Endothelial cell of umbilical vein (primary cell): ENCODE measurements at regions not wholly inside any gene's neighbourhood (a gene's known extent, or its start where the extent isn't known, plus 50 kb on each side); places are given as distances from the start of the nearest gene placed in this dataset.

Source experiments
- BruUV-seq: library from RNA; stranded (reverse); fragments of 400-500 nt; replicated peaks from 2 replicates; lab custom pipeline; 2021; lab: Mats Ljungman, UMichigan
- CTCF ChIA-PET: fragments of 300-600, 350-600 bp; sonication (Branson Sonifier 250); formaldehyde crosslinking; loops from one replicate; lab custom pipeline; 2021; ENCODE audit warnings: antibody characterized with exemption, inconsistent platforms; lab: Charles Lee
- POLR2A ChIA-PET: fragments of 300-600, 350-600 bp; sonication (Branson Sonifier 250); formaldehyde crosslinking; loops from one replicate; lab custom pipeline; 2021; ENCODE audit warnings: antibody characterized with exemption, inconsistent platforms; lab: Charles Lee
- DNase-seq: peaks from one replicate; pipeline ENCODE4 v3.0.0-alpha.2; 2011; ENCODE audit warnings: low read depth, low spot score
- FAIRE-seq: peaks from 2 replicates; lab custom pipeline; 2011; peaks lifted over from hg19 to GRCh38; lab: Jason Lieb, UNC
- H2AFZ ChIP-seq: 2 replicates; pipeline ENCODE4 v1.6.0; 2012; ENCODE audit warnings: low read depth, low read length, control low read depth, inconsistent platforms
- H3K27ac ChIP-seq: 2 replicates; pipeline ENCODE4 v1.5.1; 2011; ENCODE audit warnings: low read depth, mild to moderate bottlenecking, control low read depth, low read length, moderate library complexity; ENCODE audit not compliant: insufficient read depth
- H3K27me3 ChIP-seq, 2 experiments: 2 replicates each; pipeline versions ENCODE4 v1.6.0 to v1.6.1; 2011; ENCODE audit warnings: low read length in 2 of 2, mixed read lengths in 1 of 2; ENCODE audit not compliant: control insufficient read depth in 2 of 2, insufficient read depth in 2 of 2
- H3K36me3 ChIP-seq, 2 experiments: 2 replicates in 1 of 2; 3 replicates in 1 of 2; pipeline ENCODE4 v1.5.1; 2011; ENCODE audit warnings: low read length in 2 of 2, mild to moderate bottlenecking in 1 of 2, moderate library complexity in 1 of 2; ENCODE audit not compliant: control insufficient read depth in 2 of 2, insufficient read depth in 2 of 2; ENCODE audit errors: extremely low read depth in 1 of 2
- H3K4me1 ChIP-seq: 3 replicates; pipeline ENCODE4 v1.5.1; 2011; ENCODE audit warnings: mild to moderate bottlenecking, low read length; ENCODE audit not compliant: control insufficient read depth, insufficient read depth; ENCODE audit errors: extremely low read depth
- H3K4me2 ChIP-seq: 2 replicates; pipeline ENCODE4 v1.6.1; 2011; ENCODE audit warnings: low read length, control low read depth, mixed read lengths; ENCODE audit not compliant: insufficient read depth
- H3K4me3 ChIP-seq, 3 experiments: fragments of 200-600 bp in 1 of 3; sonication (generic), shearing (Covaris generic) in 1 of 3; replicated peaks in 1 of 3; 2 replicates each; pipeline ENCODE4 v1.5.1; 2011 to 2016; ENCODE audit warnings: control low read depth in 3 of 3, low read length in 3 of 3, mild to moderate bottlenecking in 2 of 3, inconsistent platforms in 1 of 3, low read depth in 1 of 3, moderate library complexity in 1 of 3; ENCODE audit not compliant: insufficient read depth in 1 of 3
- H3K79me2 ChIP-seq: 2 replicates; pipeline ENCODE4 v1.6.0; 2012; ENCODE audit warnings: low read length, inconsistent platforms; ENCODE audit not compliant: control insufficient read depth, insufficient read depth
- H3K9ac ChIP-seq: replicated peaks from 2 replicates; pipeline ENCODE3; 2011; ENCODE audit warnings: low read length, control low read depth; ENCODE audit not compliant: insufficient read depth; ENCODE audit errors: extremely low read depth
- H3K9me1 ChIP-seq: replicated peaks from 3 replicates; pipeline ENCODE4 v1.6.0; 2011; ENCODE audit warnings: mild to moderate bottlenecking, low read length; ENCODE audit not compliant: control insufficient read depth, insufficient read depth; ENCODE audit errors: extremely low read depth
- H3K9me3 ChIP-seq: replicated peaks from 2 replicates; pipeline ENCODE4 v1.5.1; 2012; ENCODE audit warnings: low read length, inconsistent platforms; ENCODE audit not compliant: control insufficient read depth, insufficient read depth
- H4K20me1 ChIP-seq: replicated peaks from 2 replicates; pipeline ENCODE3; 2011; ENCODE audit warnings: mild to moderate bottlenecking, low read length; ENCODE audit not compliant: control insufficient read depth, insufficient read depth; ENCODE audit errors: extremely low read depth
- EZH2 ChIP-seq: IDR thresholded peaks from 2 replicates; pipeline ENCODE4 v1.6.1; 2012; ENCODE audit warnings: borderline replicate concordance, low read depth, mild to moderate bottlenecking, moderate library complexity, low read length, inconsistent platforms; ENCODE audit not compliant: severe bottlenecking
- FOS ChIP-seq: IDR thresholded peaks from 2 replicates; pipeline ENCODE4 v1.6.1; 2011; ENCODE audit warnings: mild to moderate bottlenecking, low read length, moderate library complexity, borderline replicate concordance; ENCODE audit not compliant: insufficient read depth
- GATA2 ChIP-seq: IDR thresholded peaks from 2 replicates; pipeline ENCODE4 v1.7.0; 2011; ENCODE audit warnings: low read depth, mild to moderate bottlenecking, moderate library complexity, mixed read lengths, low read length; ENCODE audit not compliant: insufficient read length, insufficient read depth
- JUN ChIP-seq: IDR thresholded peaks from 2 replicates; pipeline ENCODE4 v1.6.1; 2011; ENCODE audit warnings: borderline replicate concordance, low read depth; ENCODE audit not compliant: insufficient read length, insufficient read depth
- MYC ChIP-seq: IDR thresholded peaks from one replicate; pipeline ENCODE4 v1.6.1; 2011; ENCODE audit warnings: mild to moderate bottlenecking, low read depth, low read length
- POLR2A ChIP-seq: IDR thresholded peaks from 2 replicates; pipeline ENCODE4 v1.6.1; 2012; ENCODE audit warnings: low read depth, mild to moderate bottlenecking, control low read depth, low read length
- POLR2AphosphoS5 ChIP-seq: IDR thresholded peaks from 2 replicates; pipeline ENCODE4 v1.6.1; 2012; ENCODE audit warnings: low read depth, mild to moderate bottlenecking, control low read depth, low read length, moderate library complexity; ENCODE audit not compliant: insufficient read depth
- dilution Hi-C: fragments of 300-500 bp; cut with MboI; formaldehyde crosslinking; loops from one replicate; pipeline ENCODE4 v1.15.0; 2019; ENCODE audit warnings: low sequenced_read_pairs; ENCODE audit not compliant: extremely low pct_ligation_motif_present
- intact Hi-C: fragments of 100-400 bp; cut with micrococcal nuclease; formaldehyde crosslinking; loops from one replicate; pipeline ENCODE4 v1.10.0; 2022
- TF ChIP-seq, protein P1 (sequence below): IDR thresholded peaks from 2 replicates; pipeline ENCODE4 v1.6.1; 2011; ENCODE audit not compliant: insufficient read depth, insufficient read length
- TF ChIP-seq, protein P2 (sequence below), 2 donors: IDR thresholded peaks; 1 replicate in 1 of 2; 2 replicates in 1 of 2; pipeline ENCODE4 v1.5.1; 2011; ENCODE audit warnings: low read length in 2 of 2, mild to moderate bottlenecking in 2 of 2, moderate library complexity in 2 of 2, control low read depth in 1 of 2, inconsistent platforms in 1 of 2, low read depth in 1 of 2; ENCODE audit not compliant: insufficient read depth in 1 of 2; ENCODE audit errors: extremely low read depth in 1 of 2

DNA sequence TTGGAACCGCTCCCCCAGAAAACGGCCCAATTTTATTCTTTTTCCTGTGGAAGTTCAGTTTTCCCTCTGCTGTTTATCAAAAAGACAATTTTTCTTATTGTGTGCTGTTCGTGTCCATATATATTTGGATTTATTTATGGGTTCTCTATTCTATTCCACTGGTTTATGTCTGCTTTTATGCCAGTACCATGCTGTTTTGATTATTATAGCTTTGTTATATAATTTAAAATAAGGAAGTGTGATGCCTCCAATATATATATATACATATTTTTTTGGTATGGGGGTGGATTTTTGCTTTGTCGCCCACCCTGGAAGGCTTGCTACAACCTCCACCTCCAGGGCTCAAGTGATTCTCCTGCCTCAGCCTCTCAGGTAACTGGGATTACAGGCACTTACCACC, 103.3 kb downstream of the TFAP2B start:
- peaks cover 7% of the 10 kb centered on the region for H3K4me1 ChIP-seq

More for the DNA sequence above, 103.3 kb downstream of the TFAP2B start:
- H3K27ac ChIP-seq: no peak overlapping the region
- no TSS peak for BruUV-seq
- POLR2A ChIA-PET: no interaction called here
- TF ChIP-seq EZH2: no peak
- TF ChIP-seq MYC: no peak
- no peak for TF ChIP-seq GATA2
- TF ChIP-seq POLR2A: no peak
- TF ChIP-seq, protein P1, sequence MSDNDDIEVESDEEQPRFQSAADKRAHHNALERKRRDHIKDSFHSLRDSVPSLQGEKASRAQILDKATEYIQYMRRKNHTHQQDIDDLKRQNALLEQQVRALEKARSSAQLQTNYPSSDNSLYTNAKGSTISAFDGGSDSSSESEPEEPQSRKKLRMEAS: no peak
- TF ChIP-seq POLR2AphosphoS5: no peak
- TF ChIP-seq FOS: no peak
- TF ChIP-seq, protein P2, sequence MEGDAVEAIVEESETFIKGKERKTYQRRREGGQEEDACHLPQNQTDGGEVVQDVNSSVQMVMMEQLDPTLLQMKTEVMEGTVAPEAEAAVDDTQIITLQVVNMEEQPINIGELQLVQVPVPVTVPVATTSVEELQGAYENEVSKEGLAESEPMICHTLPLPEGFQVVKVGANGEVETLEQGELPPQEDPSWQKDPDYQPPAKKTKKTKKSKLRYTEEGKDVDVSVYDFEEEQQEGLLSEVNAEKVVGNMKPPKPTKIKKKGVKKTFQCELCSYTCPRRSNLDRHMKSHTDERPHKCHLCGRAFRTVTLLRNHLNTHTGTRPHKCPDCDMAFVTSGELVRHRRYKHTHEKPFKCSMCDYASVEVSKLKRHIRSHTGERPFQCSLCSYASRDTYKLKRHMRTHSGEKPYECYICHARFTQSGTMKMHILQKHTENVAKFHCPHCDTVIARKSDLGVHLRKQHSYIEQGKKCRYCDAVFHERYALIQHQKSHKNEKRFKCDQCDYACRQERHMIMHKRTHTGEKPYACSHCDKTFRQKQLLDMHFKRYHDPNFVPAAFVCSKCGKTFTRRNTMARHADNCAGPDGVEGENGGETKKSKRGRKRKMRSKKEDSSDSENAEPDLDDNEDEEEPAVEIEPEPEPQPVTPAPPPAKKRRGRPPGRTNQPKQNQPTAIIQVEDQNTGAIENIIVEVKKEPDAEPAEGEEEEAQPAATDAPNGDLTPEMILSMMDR (IDR thresholded peaks at IDR 0.05; ENCODE audit: extremely low read depth in 1 of 2, insufficient read depth in 1 of 2, low read depth in 1 of 2, low read length in 2 of 2): no peak
- TF ChIP-seq JUN: no peak
- DNase-seq (no peak), FAIRE-seq (no peak)
- intact Hi-C loops: no loop called here
- no peaks in the 10 kb centered on the region for H3K9me3 ChIP-seq
- H3K27me3 ChIP-seq: no peaks in the 10 kb centered on the region
- no peaks in the 10 kb centered on the region for H3K36me3 ChIP-seq
- H3K4me2 ChIP-seq: no peak overlapping the region
- dilution Hi-C loops: no loop called here
- H3K4me3 ChIP-seq: no peak overlapping the region
- no peaks in the 10 kb centered on the region for H3K79me2 ChIP-seq
- H2AFZ ChIP-seq: no peak overlapping the region
- no peaks in the 10 kb centered on the region for H4K20me1 ChIP-seq
- H3K9ac ChIP-seq: no peak overlapping the region
- no peaks in the 10 kb centered on the region for H3K9me1 ChIP-seq
- CTCF ChIA-PET: no interaction called here
